ENCODE measurements at regions not wholly inside any gene's neighbourhood (a gene's known extent, or its start where the extent isn't known, plus 50 kb on each side); places are given as distances from the start of the nearest gene placed in this dataset.

- H3K27me3 ChIP-seq (ENCODE audit: control insufficient read depth in 1 of 2, insufficient read depth in 1 of 2, low read length in 2 of 2) = no peaks in the 10 kb centered on the region
- H2BK12ac ChIP-seq (ENCODE audit: low read length in 2 of 2) = peak overlapping the region in 1 of 2 experiments; percentile 9
- peak overlapping the region in 1 of 2 experiments; percentile 63 for H3K18ac ChIP-seq (ENCODE audit: low read depth in 1 of 2, low read length in 2 of 2)
- H2AFZ ChIP-seq (ENCODE audit: low read depth, low read length) = no peak overlapping the region
- no peak overlapping the region for H3K23ac ChIP-seq (ENCODE audit: low read length in 2 of 2)
- WGBS = 24% methylated on average over 2 of the region's 2 CpGs
- H3K27ac ChIP-seq (ENCODE audit: low read length, poor library complexity, severe bottlenecking) = no peak overlapping the region
- H3K4ac ChIP-seq (ENCODE audit: low read depth in 1 of 2, low read length in 2 of 2) = no peak overlapping the region
- H3K36me3 ChIP-seq (ENCODE audit: control insufficient read depth in 1 of 2, insufficient read depth in 2 of 2, low read depth in 1 of 2, low read length in 2 of 2) = no peaks in the 10 kb centered on the region
- no peaks in the 10 kb centered on the region for H3K9me3 ChIP-seq (ENCODE audit: control insufficient read depth, low read length)
- H3K9ac ChIP-seq (ENCODE audit: low read length) = no peak overlapping the region
- DNase-seq = peak; percentile 42
- no peak overlapping the region for H2BK15ac ChIP-seq (ENCODE audit: low read depth, poor library complexity, severe bottlenecking)
- no peak overlapping the region for H4K91ac ChIP-seq (ENCODE audit: low read length)
- H3K79me1 ChIP-seq (replicated peaks; ENCODE audit: low read length, poor library complexity, severe bottlenecking) = no peaks in the 10 kb centered on the region
- H2BK5ac ChIP-seq (ENCODE audit: low read depth, low read length, poor library complexity, severe bottlenecking) = no peak overlapping the region
- no peak overlapping the region for H2AK5ac ChIP-seq (ENCODE audit: low read length, severe bottlenecking)
- no peak overlapping the region for H2BK120ac ChIP-seq (ENCODE audit: low read depth, low read length)
- no peak overlapping the region for H3K4me3 ChIP-seq (ENCODE audit: insufficient read depth in 1 of 2, low read depth in 1 of 2, low read length in 2 of 2)
- H3K4me2 ChIP-seq (ENCODE audit: low read length, poor library complexity, severe bottlenecking) = no peak overlapping the region
- no peak overlapping the region for H3K14ac ChIP-seq (ENCODE audit: low read length in 2 of 2)
- no peak overlapping the region for H4K8ac ChIP-seq (ENCODE audit: low read length)
- H3K4me1 ChIP-seq (ENCODE audit: control insufficient read depth, insufficient read depth, low read depth, low read length) = peaks cover 6% of the 10 kb centered on the region
Observed at GRCh38 chr5:72653586-72653985, 146.4 kb upstream of the ZNF366 start.

GRCh38 chr5:72651779-72652178 is 144.6 kb upstream of the ZNF366 start:
- Histone ChIP-seq H2BK120ac (ENCODE audit: low read depth, low read length) (no peak overlapping the region), H4K91ac (ENCODE audit: low read length) (no peak overlapping the region), H3K4me3 (ENCODE audit: insufficient read depth in 1 of 2, low read depth in 1 of 2, low read length in 2 of 2) (no peak overlapping the region), H4K8ac (ENCODE audit: low read length) (no peak overlapping the region), H3K23ac (ENCODE audit: low read length in 2 of 2) (no peak overlapping the region), H2BK15ac (ENCODE audit: low read depth, poor library complexity, severe bottlenecking) (no peak overlapping the region), H2AK5ac (ENCODE audit: low read length, severe bottlenecking) (no peak overlapping the region), H3K18ac (ENCODE audit: low read depth in 1 of 2, low read length in 2 of 2) (no peak overlapping the region), H3K9me3 (ENCODE audit: control insufficient read depth, low read length) (no peaks in the 10 kb centered on the region), H2BK5ac (ENCODE audit: low read depth, low read length, poor library complexity, severe bottlenecking) (no peak overlapping the region), H3K36me3 (ENCODE audit: control insufficient read depth in 1 of 2, insufficient read depth in 2 of 2, low read depth in 1 of 2, low read length in 2 of 2) (no peaks in the 10 kb centered on the region), H3K14ac (ENCODE audit: low read length in 2 of 2) (no peak overlapping the region), H2BK12ac (ENCODE audit: low read length in 2 of 2) (no peak overlapping the region), H3K27ac (ENCODE audit: low read length, poor library complexity, severe bottlenecking) (no peak overlapping the region), H3K9ac (ENCODE audit: low read length) (no peak overlapping the region), H2AFZ (ENCODE audit: low read depth, low read length) (no peak overlapping the region), H3K4me1 (ENCODE audit: control insufficient read depth, insufficient read depth, low read depth, low read length) (peaks cover 5% of the 10 kb centered on the region), H3K27me3 (ENCODE audit: control insufficient read depth in 1 of 2, insufficient read depth in 1 of 2, low read length in 2 of 2) (no peaks in the 10 kb centered on the region), H3K4me2 (ENCODE audit: low read length, poor library complexity, severe bottlenecking) (no peak overlapping the region), H3K79me1 (replicated peaks; ENCODE audit: low read length, poor library complexity, severe bottlenecking) (no peaks in the 10 kb centered on the region), H3K4ac (ENCODE audit: low read depth in 1 of 2, low read length in 2 of 2) (no peak overlapping the region)
- DNase-seq = peak; percentile 29

- H3K36me3 ChIP-seq (ENCODE audit: control insufficient read depth in 1 of 2, insufficient read depth in 2 of 2, low read depth in 1 of 2, low read length in 2 of 2) = no peaks in the 10 kb centered on the region
- H2BK15ac ChIP-seq (ENCODE audit: low read depth, poor library complexity, severe bottlenecking) = peak overlapping the region; percentile 17
- peaks cover 5% of the 10 kb centered on the region for H3K4me1 ChIP-seq (ENCODE audit: control insufficient read depth, insufficient read depth, low read depth, low read length)
- no peak overlapping the region for H2BK120ac ChIP-seq (ENCODE audit: low read depth, low read length)
- no peak overlapping the region for H3K23ac ChIP-seq (ENCODE audit: low read length in 2 of 2)
- 87% methylated on average over 7 of the region's 8 CpGs for WGBS
- H3K79me1 ChIP-seq (replicated peaks; ENCODE audit: low read length, poor library complexity, severe bottlenecking) = no peaks in the 10 kb centered on the region
- H3K4me3 ChIP-seq (ENCODE audit: insufficient read depth in 1 of 2, low read depth in 1 of 2, low read length in 2 of 2) = no peak overlapping the region
- no peak overlapping the region for H2AK5ac ChIP-seq (ENCODE audit: low read length, severe bottlenecking)
- H3K4ac ChIP-seq (ENCODE audit: low read depth in 1 of 2, low read length in 2 of 2) = no peak overlapping the region
- no peaks in the 10 kb centered on the region for H3K27me3 ChIP-seq (ENCODE audit: control insufficient read depth in 1 of 2, insufficient read depth in 1 of 2, low read length in 2 of 2)
- no peak overlapping the region for H2AFZ ChIP-seq (ENCODE audit: low read depth, low read length)
- DNase-seq = peak; percentile 19
- H3K4me2 ChIP-seq (ENCODE audit: low read length, poor library complexity, severe bottlenecking) = no peak overlapping the region
- no peak overlapping the region for H2BK5ac ChIP-seq (ENCODE audit: low read depth, low read length, poor library complexity, severe bottlenecking)
- H3K27ac ChIP-seq (ENCODE audit: low read length, poor library complexity, severe bottlenecking) = no peak overlapping the region
- peak overlapping the region in 1 of 2 experiments; percentile 5 for H3K18ac ChIP-seq (ENCODE audit: low read depth in 1 of 2, low read length in 2 of 2)
- H4K91ac ChIP-seq (ENCODE audit: low read length) = no peak overlapping the region
- H3K14ac ChIP-seq (ENCODE audit: low read length in 2 of 2) = peak overlapping the region in 1 of 2 experiments; percentile 12
- no peaks in the 10 kb centered on the region for H3K9me3 ChIP-seq (ENCODE audit: control insufficient read depth, low read length)
- H2BK12ac ChIP-seq (ENCODE audit: low read length in 2 of 2) = peak overlapping the region in 1 of 2 experiments; percentile 3
- H4K8ac ChIP-seq (ENCODE audit: low read length) = no peak overlapping the region
- H3K9ac ChIP-seq (ENCODE audit: low read length) = no peak overlapping the region
Observed at GRCh38 chr5:72651109-72651508, 143.9 kb upstream of the ZNF366 start.

GRCh38 chr5:72649449-72649848 is 142.2 kb upstream of the ZNF366 start:
- Histone ChIP-seq H3K4me1 (ENCODE audit: control insufficient read depth, insufficient read depth, low read depth, low read length) (peaks cover 5% of the 10 kb centered on the region), H3K4me2 (ENCODE audit: low read length, poor library complexity, severe bottlenecking) (no peak overlapping the region), H2BK5ac (ENCODE audit: low read depth, low read length, poor library complexity, severe bottlenecking) (no peak overlapping the region), H3K9ac (ENCODE audit: low read length) (no peak overlapping the region), H3K36me3 (ENCODE audit: control insufficient read depth in 1 of 2, insufficient read depth in 2 of 2, low read depth in 1 of 2, low read length in 2 of 2) (no peaks in the 10 kb centered on the region), H4K91ac (ENCODE audit: low read length) (no peak overlapping the region), H2BK15ac (ENCODE audit: low read depth, poor library complexity, severe bottlenecking) (no peak overlapping the region), H3K79me1 (replicated peaks; ENCODE audit: low read length, poor library complexity, severe bottlenecking) (no peaks in the 10 kb centered on the region), H2BK120ac (ENCODE audit: low read depth, low read length) (no peak overlapping the region), H3K27ac (ENCODE audit: low read length, poor library complexity, severe bottlenecking) (no peak overlapping the region), H3K27me3 (ENCODE audit: control insufficient read depth in 1 of 2, insufficient read depth in 1 of 2, low read length in 2 of 2) (no peaks in the 10 kb centered on the region), H4K8ac (ENCODE audit: low read length) (peak overlapping the region; percentile 83), H3K9me3 (ENCODE audit: control insufficient read depth, low read length) (no peaks in the 10 kb centered on the region), H3K4ac (ENCODE audit: low read depth in 1 of 2, low read length in 2 of 2) (peak overlapping the region; percentile 19 to 58), H2BK12ac (ENCODE audit: low read length in 2 of 2) (peak overlapping the region; percentile 2 to 51), H2AFZ (ENCODE audit: low read depth, low read length) (peak overlapping the region; percentile 0), H3K18ac (ENCODE audit: low read depth in 1 of 2, low read length in 2 of 2) (peak overlapping the region; percentile 16 to 34), H3K4me3 (ENCODE audit: insufficient read depth in 1 of 2, low read depth in 1 of 2, low read length in 2 of 2) (no peak overlapping the region), H3K23ac (ENCODE audit: low read length in 2 of 2) (no peak overlapping the region), H3K14ac (ENCODE audit: low read length in 2 of 2) (no peak overlapping the region), H2AK5ac (ENCODE audit: low read length, severe bottlenecking) (no peak overlapping the region)
- DNase-seq = peak; percentile 81
- WGBS = 31% methylated on average over 6 of the region's 7 CpGs

Data from mesenchymal stem cell (in vitro differentiated cells and primary cell).